WTC11 (cell line): ENCODE measurements at regions not wholly inside any gene's neighbourhood (a gene's known extent, or its start where the extent isn't known, plus 50 kb on each side); places are given as distances from the start of the nearest gene placed in this dataset.
A peak's percentile ranks its signal among the peaks of the same experiment; 100 is the strongest.

Experiments
- ATAC-seq: fragments of 200-7000 bp; cut with Tn5 transposase; 2 replicates; pipeline ENCODE4 v1.10.0; 2021; ENCODE audit warnings: mild to moderate bottlenecking, moderate library complexity
- CTCF ChIA-PET: fragments of 300-600 bp; sonication (Branson Sonifier 250); formaldehyde crosslinking; loops from one replicate; lab custom pipeline; 2021; ENCODE audit warnings: antibody characterized with exemption; lab: Charles Lee
- POLR2A ChIA-PET: fragments of 350-600 bp; sonication (Branson Sonifier 250); formaldehyde crosslinking; loops from one replicate; lab custom pipeline; 2021; ENCODE audit warnings: antibody characterized with exemption; lab: Charles Lee
- DNase-seq: peaks from one replicate; pipeline ENCODE4 v3.0.0; 2021; ENCODE audit warnings: low spot score
- H3K27ac Mint-ChIP-seq: 2 replicates; pipeline ENCODE4 v1.8.0; 2021; ENCODE audit warnings: mixed read lengths
- H3K27me3 Mint-ChIP-seq: 2 replicates; pipeline ENCODE4 v1.8.0; 2021; ENCODE audit warnings: low read depth, mild to moderate bottlenecking, moderate library complexity, mixed read lengths
- H3K36me3 Mint-ChIP-seq: 2 replicates; pipeline ENCODE4 v1.8.0; 2021; ENCODE audit warnings: mixed read lengths
- H3K4me1 Mint-ChIP-seq: 2 replicates; pipeline ENCODE4 v1.8.0; 2022; ENCODE audit warnings: mixed read lengths
- H3K4me3 Mint-ChIP-seq: 2 replicates; pipeline ENCODE4 v1.8.0; 2021; ENCODE audit warnings: mild to moderate bottlenecking, moderate library complexity, mixed read lengths
- H3K9me3 Mint-ChIP-seq: 2 replicates; pipeline ENCODE4 v1.8.0; 2021; ENCODE audit warnings: mixed read lengths
- ERG ChIP-seq: fragments of 250-450 bp; sonication (Bioruptor Pico); IDR thresholded peaks from 2 replicates; pipeline ENCODE4 v1.8.0; 2021; ENCODE audit warnings: mild to moderate bottlenecking
- FOXJ3 ChIP-seq: sonication (generic); formaldehyde crosslinking; IDR thresholded peaks from 2 replicates; pipeline ENCODE4 v1.9.0; 2021; ENCODE audit warnings: missing genetic modification reagents, mild to moderate bottlenecking, borderline replicate concordance
- NFE2L1 ChIP-seq: sonication (generic); formaldehyde crosslinking; IDR thresholded peaks from 2 replicates; pipeline ENCODE4 v1.8.1; 2023; ENCODE audit warnings: missing genetic modification reagents
- SOX15 ChIP-seq: fragments of 250-450 bp; sonication (Bioruptor Pico); IDR thresholded peaks from 2 replicates; pipeline ENCODE4 v1.9.0; 2021; ENCODE audit warnings: mild to moderate bottlenecking
- TEAD4 ChIP-seq: sonication (generic); formaldehyde crosslinking; IDR thresholded peaks from 2 replicates; pipeline ENCODE4 v1.8.0; 2022; ENCODE audit warnings: mild to moderate bottlenecking, missing genetic modification reagents
- ZBTB21 ChIP-seq: sonication (generic); formaldehyde crosslinking; IDR thresholded peaks from 2 replicates; pipeline ENCODE4 v1.8.1; 2023; ENCODE audit warnings: mild to moderate bottlenecking, missing genetic modification reagents, borderline replicate concordance
- ZNF121 ChIP-seq: sonication (generic); formaldehyde crosslinking; IDR thresholded peaks from 2 replicates; pipeline ENCODE4 v1.8.0; 2023; ENCODE audit warnings: missing genetic modification reagents
- ZNF232 ChIP-seq: sonication (generic); formaldehyde crosslinking; IDR thresholded peaks from 2 replicates; pipeline ENCODE4 v1.8.0; 2022; ENCODE audit warnings: mild to moderate bottlenecking, missing genetic modification reagents
- ZNF423 ChIP-seq: fragments of 250-450 bp; sonication (Bioruptor Pico); IDR thresholded peaks from 2 replicates; pipeline ENCODE4 v2.1.2; 2022; ENCODE audit warnings: mild to moderate bottlenecking, moderate library complexity
- ZNF425 ChIP-seq: fragments of 250-450 bp; sonication (Bioruptor Pico); conservative IDR thresholded peaks from 2 replicates; pipeline ENCODE4 v1.9.0; 2021; ENCODE audit warnings: mild to moderate bottlenecking
- ZNF532 ChIP-seq: fragments of 250-450 bp; sonication (Bioruptor Pico); IDR thresholded peaks from 2 replicates; pipeline ENCODE4 v1.9.0; 2021; ENCODE audit warnings: mild to moderate bottlenecking, borderline replicate concordance
- ZNF671 ChIP-seq: fragments of 250-450 bp; sonication (Bioruptor Pico); IDR thresholded peaks from 2 replicates; pipeline ENCODE4 v1.8.0; 2021; ENCODE audit warnings: mild to moderate bottlenecking
- TF ChIP-seq, protein P1 (sequence below): sonication (generic); formaldehyde crosslinking; IDR thresholded peaks from 2 replicates; pipeline ENCODE4 v1.8.0; 2023; ENCODE audit warnings: missing genetic modification reagents
- TF ChIP-seq, protein P2 (sequence below): fragments of 250-450 bp; sonication (Bioruptor Pico); IDR thresholded peaks from 2 replicates; pipeline ENCODE4 v1.9.0; 2021; ENCODE audit warnings: mild to moderate bottlenecking
- TF ChIP-seq, protein P3 (sequence below): sonication (generic); formaldehyde crosslinking; IDR thresholded peaks from 2 replicates; pipeline ENCODE4 v1.8.0; 2022; ENCODE audit warnings: mild to moderate bottlenecking, missing genetic modification reagents

DNA sequence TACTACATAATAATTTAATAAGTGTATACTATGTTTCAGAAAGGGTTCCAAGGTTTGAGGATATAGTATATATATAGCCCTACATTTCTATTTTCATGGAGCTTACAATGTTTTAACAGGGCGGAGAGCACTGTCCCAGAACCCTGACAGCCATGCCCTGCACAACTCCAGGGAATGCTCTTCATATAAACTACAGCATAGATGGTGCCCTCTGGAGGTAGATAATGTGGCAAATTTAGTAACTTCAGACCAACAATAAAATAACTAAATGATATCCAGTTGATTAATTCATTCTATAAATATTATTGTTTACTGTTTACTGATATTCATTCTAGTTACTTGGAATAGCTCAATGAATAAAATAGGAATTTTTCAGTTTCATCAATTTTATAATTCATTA lies 693.7 kb upstream of the CCDC179 start:
- peaks cover 12% of the 10 kb centered on the region for H3K4me1 Mint-ChIP-seq
- ATAC-seq (0 out of 2 replicates have a peak, but pooled peaks have one; percentile 47), DNase-seq (no peak)
- ChIA-PET POLR2A (no interaction called here), CTCF (interaction anchor here (2.1 kb wide), 1 partner anchor 14 kb away, joined by 10 read pairs; no protein-coding TSS in a partner anchor)
- H3K4me3 Mint-ChIP-seq: no peak overlapping the region
- H3K27ac Mint-ChIP-seq: no peak overlapping the region
- H3K27me3 Mint-ChIP-seq: no peaks in the 10 kb centered on the region
- no peaks in the 10 kb centered on the region for H3K9me3 Mint-ChIP-seq
- H3K36me3 Mint-ChIP-seq: no peaks in the 10 kb centered on the region
- TF ChIP-seq ZBTB21 (CRISPR knock-in tag): no peak
- TF ChIP-seq ZNF121 (CRISPR knock-in tag): peak; percentile 72; the same call in 1 of the 2 replicates

DNA sequence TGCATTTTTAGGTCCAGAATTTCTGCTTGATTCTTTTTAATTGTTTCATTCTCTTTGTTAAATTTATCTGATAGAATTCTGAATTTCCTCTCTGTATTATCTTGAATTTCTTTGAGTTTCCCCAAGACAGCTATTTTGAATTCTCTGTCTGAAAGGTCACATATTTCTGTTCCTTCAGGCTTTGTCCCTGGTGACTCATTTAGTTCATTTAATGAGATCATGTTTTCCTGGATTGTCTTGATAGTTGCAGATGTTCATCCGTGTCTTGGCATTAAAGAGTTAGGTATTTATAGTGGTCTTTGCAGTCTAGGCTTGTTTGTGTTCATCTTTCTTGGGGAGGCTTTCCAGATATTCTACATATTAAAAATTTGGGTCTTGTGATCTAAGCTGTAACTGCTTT lies 694.8 kb upstream of the CCDC179 start:
- Mint-ChIP-seq H3K9me3 (no peaks in the 10 kb centered on the region), H3K27me3 (no peaks in the 10 kb centered on the region), H3K36me3 (no peaks in the 10 kb centered on the region), H3K4me3 (no peak overlapping the region), H3K27ac (no peak overlapping the region), H3K4me1 (peaks cover 12% of the 10 kb centered on the region)
- POLR2A ChIA-PET: no interaction called here
- TF ChIP-seq, protein P1, sequence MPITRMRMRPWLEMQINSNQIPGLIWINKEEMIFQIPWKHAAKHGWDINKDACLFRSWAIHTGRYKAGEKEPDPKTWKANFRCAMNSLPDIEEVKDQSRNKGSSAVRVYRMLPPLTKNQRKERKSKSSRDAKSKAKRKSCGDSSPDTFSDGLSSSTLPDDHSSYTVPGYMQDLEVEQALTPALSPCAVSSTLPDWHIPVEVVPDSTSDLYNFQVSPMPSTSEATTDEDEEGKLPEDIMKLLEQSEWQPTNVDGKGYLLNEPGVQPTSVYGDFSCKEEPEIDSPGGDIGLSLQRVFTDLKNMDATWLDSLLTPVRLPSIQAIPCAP (CRISPR knock-in tag): no peak
- TF ChIP-seq FOXJ3 (CRISPR knock-in tag) (no peak), ZNF425 (CRISPR knock-in tag) (no peak), ZNF532 (CRISPR knock-in tag) (no peak), ZNF671 (CRISPR knock-in tag) (no peak), SOX15 (CRISPR knock-in tag) (no peak), NFE2L1 (CRISPR knock-in tag) (no peak), ZNF423 (CRISPR knock-in tag) (no peak), ERG (no peak), TEAD4 (CRISPR knock-in tag) (no peak), ZNF232 (CRISPR knock-in tag) (no peak)
- TF ChIP-seq, protein P2, sequence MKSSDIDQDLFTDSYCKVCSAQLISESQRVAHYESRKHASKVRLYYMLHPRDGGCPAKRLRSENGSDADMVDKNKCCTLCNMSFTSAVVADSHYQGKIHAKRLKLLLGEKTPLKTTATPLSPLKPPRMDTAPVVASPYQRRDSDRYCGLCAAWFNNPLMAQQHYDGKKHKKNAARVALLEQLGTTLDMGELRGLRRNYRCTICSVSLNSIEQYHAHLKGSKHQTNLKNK (CRISPR knock-in tag): no peak
- TF ChIP-seq, protein P3, sequence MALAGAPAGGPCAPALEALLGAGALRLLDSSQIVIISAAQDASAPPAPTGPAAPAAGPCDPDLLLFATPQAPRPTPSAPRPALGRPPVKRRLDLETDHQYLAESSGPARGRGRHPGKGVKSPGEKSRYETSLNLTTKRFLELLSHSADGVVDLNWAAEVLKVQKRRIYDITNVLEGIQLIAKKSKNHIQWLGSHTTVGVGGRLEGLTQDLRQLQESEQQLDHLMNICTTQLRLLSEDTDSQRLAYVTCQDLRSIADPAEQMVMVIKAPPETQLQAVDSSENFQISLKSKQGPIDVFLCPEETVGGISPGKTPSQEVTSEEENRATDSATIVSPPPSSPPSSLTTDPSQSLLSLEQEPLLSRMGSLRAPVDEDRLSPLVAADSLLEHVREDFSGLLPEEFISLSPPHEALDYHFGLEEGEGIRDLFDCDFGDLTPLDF (CRISPR knock-in tag): no peak
- DNase-seq (no peak), ATAC-seq (no peak)
- CTCF ChIA-PET: interaction anchor here (2.1 kb wide), 1 partner anchor 15 kb away, joined by 10 read pairs; no protein-coding TSS in a partner anchor
